Liver (tissue), 2 donors: ENCODE measurements at regions not wholly inside any gene's neighbourhood (a gene's known extent, or its start where the extent isn't known, plus 50 kb on each side); places are given as distances from the start of the nearest gene placed in this dataset.

Experiments
- CTCF ChIP-seq: fragments of 150-350 bp; IDR thresholded peaks from 2 replicates; pipeline ENCODE4 v1.5.1; 2017; ENCODE audit warnings: improper control_type of control experiment, low read depth, low read length; ENCODE audit not compliant: missing input control
- YY1 ChIP-seq: IDR thresholded peaks from 2 replicates; pipeline ENCODE4 v1.6.1; 2016; ENCODE audit warnings: antibody characterized with exemption, mild to moderate bottlenecking
- TF ChIP-seq, protein P1 (sequence below): IDR thresholded peaks from 2 replicates; pipeline ENCODE4 v1.6.1; 2016; ENCODE audit warnings: antibody characterized with exemption, mild to moderate bottlenecking
- donor health status: healthy.

GRCh38 chr20:51198238-51198637, 175.3 kb upstream of the KCNG1 start:
- TF ChIP-seq, protein P1, sequence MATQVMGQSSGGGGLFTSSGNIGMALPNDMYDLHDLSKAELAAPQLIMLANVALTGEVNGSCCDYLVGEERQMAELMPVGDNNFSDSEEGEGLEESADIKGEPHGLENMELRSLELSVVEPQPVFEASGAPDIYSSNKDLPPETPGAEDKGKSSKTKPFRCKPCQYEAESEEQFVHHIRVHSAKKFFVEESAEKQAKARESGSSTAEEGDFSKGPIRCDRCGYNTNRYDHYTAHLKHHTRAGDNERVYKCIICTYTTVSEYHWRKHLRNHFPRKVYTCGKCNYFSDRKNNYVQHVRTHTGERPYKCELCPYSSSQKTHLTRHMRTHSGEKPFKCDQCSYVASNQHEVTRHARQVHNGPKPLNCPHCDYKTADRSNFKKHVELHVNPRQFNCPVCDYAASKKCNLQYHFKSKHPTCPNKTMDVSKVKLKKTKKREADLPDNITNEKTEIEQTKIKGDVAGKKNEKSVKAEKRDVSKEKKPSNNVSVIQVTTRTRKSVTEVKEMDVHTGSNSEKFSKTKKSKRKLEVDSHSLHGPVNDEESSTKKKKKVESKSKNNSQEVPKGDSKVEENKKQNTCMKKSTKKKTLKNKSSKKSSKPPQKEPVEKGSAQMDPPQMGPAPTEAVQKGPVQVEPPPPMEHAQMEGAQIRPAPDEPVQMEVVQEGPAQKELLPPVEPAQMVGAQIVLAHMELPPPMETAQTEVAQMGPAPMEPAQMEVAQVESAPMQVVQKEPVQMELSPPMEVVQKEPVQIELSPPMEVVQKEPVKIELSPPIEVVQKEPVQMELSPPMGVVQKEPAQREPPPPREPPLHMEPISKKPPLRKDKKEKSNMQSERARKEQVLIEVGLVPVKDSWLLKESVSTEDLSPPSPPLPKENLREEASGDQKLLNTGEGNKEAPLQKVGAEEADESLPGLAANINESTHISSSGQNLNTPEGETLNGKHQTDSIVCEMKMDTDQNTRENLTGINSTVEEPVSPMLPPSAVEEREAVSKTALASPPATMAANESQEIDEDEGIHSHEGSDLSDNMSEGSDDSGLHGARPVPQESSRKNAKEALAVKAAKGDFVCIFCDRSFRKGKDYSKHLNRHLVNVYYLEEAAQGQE = no peak
- TF ChIP-seq CTCF (no peak), YY1 (no peak)
